CD4-positive, CD25-positive, alpha-beta regulatory T cell (primary cell): ENCODE measurements at regions not wholly inside any gene's neighbourhood (a gene's known extent, or its start where the extent isn't known, plus 50 kb on each side); places are given as distances from the start of the nearest gene placed in this dataset.

ENCODE experiments used
- ATAC-seq, 2 donors: fragments of 150-1000 bp; cut with Tn5 transposase; one replicate each; pipeline ENCODE4 v1.10.0; 2021; ENCODE audit warnings: low read depth in 2 of 2, moderate number of reproducible peaks in 2 of 2, moderate library complexity in 1 of 2
- DNase-seq, 3 donors: peaks; one replicate each; pipeline versions ENCODE4 v3.0.0 to v3.0.0-alpha.2; 2012 to 2022; ENCODE audit warnings: mixed read lengths in 1 of 3
- H3K27ac ChIP-seq: one replicate; pipeline ENCODE4 v1.7.0; 2013; ENCODE audit warnings: mild to moderate bottlenecking, low read length; ENCODE audit not compliant: insufficient read depth, poor library complexity, severe bottlenecking
- H3K27me3 ChIP-seq: one replicate; pipeline ENCODE4 v1.7.0; 2013; ENCODE audit warnings: low read length; ENCODE audit not compliant: control insufficient read depth, insufficient read depth
- H3K36me3 ChIP-seq: one replicate; pipeline ENCODE4 v1.7.0; 2013; ENCODE audit warnings: mild to moderate bottlenecking, low read length, moderate library complexity; ENCODE audit not compliant: control insufficient read depth, insufficient read depth
- H3K4me1 ChIP-seq: 2 replicates; pipeline ENCODE4 v1.7.0; 2013; ENCODE audit warnings: mild to moderate bottlenecking, low read length; ENCODE audit not compliant: insufficient read depth, control insufficient read depth, poor library complexity, severe bottlenecking
- H3K4me3 ChIP-seq: one replicate; pipeline ENCODE4 v1.7.0; 2013; ENCODE audit warnings: low read depth, mild to moderate bottlenecking, low read length, moderate library complexity
- H3K9me3 ChIP-seq, 2 experiments: 1 replicate in 1 of 2; 2 replicates in 1 of 2; pipeline ENCODE4 v1.7.0; 2013; ENCODE audit warnings: low read length in 2 of 2, mild to moderate bottlenecking in 1 of 2, moderate library complexity in 1 of 2; ENCODE audit not compliant: control insufficient read depth in 2 of 2
- H3K27ac Mint-ChIP-seq, 3 donors: one replicate each; pipeline ENCODE4 v1.8.0; 2020 to 2022; ENCODE audit warnings: mild to moderate bottlenecking in 3 of 3, mixed read lengths in 3 of 3, moderate library complexity in 2 of 3
- H3K27me3 Mint-ChIP-seq: one replicate; pipeline ENCODE4 v1.8.0; 2022; ENCODE audit warnings: mild to moderate bottlenecking, mixed read lengths
- H3K36me3 Mint-ChIP-seq: one replicate; pipeline ENCODE4 v1.8.0; 2020; ENCODE audit warnings: mixed read lengths
- H3K4me1 Mint-ChIP-seq, 4 donors: one replicate each; pipeline ENCODE4 v1.8.0; 2020 to 2022; ENCODE audit warnings: mixed read lengths in 4 of 4, mild to moderate bottlenecking in 1 of 4
- H3K4me3 Mint-ChIP-seq, 4 donors: one replicate each; pipeline ENCODE4 v1.8.0; 2020 to 2022; ENCODE audit warnings: mild to moderate bottlenecking in 4 of 4, mixed read lengths in 4 of 4, moderate library complexity in 3 of 4
- H3K9me3 Mint-ChIP-seq, 7 donors: one replicate each; pipeline ENCODE4 v1.8.0; 2020 to 2022; ENCODE audit warnings: mixed read lengths in 7 of 7, mild to moderate bottlenecking in 3 of 7, moderate library complexity in 2 of 7

GRCh38 chr5:51644976-51645375 lies 261.7 kb downstream of the ISL1 start:
- Mint-ChIP-seq H3K4me3 (no peak overlapping the region), H3K27me3 (no peaks in the 10 kb centered on the region), H3K9me3 (peaks cover 0 to 6% (median 3%) of the 10 kb centered on the region in 7 donors), H3K4me1 (no peaks in the 10 kb centered on the region), H3K36me3 (no peaks in the 10 kb centered on the region), H3K27ac (no peak overlapping the region)
- Histone ChIP-seq H3K4me3 (no peak overlapping the region), H3K9me3 (no peaks in the 10 kb centered on the region), H3K4me1 (no peaks in the 10 kb centered on the region), H3K27ac (no peak overlapping the region), H3K36me3 (no peaks in the 10 kb centered on the region), H3K27me3 (no peaks in the 10 kb centered on the region)
- DNase-seq (no peak), ATAC-seq (no peak)

- no peak overlapping the region for H3K27ac Mint-ChIP-seq
- Histone ChIP-seq H3K4me1 (no peaks in the 10 kb centered on the region), H3K27ac (no peak overlapping the region), H3K36me3 (no peaks in the 10 kb centered on the region), H3K9me3 (no peaks in the 10 kb centered on the region), H3K27me3 (no peaks in the 10 kb centered on the region), H3K4me3 (no peak overlapping the region)
- no peak for DNase-seq
- no peaks in the 10 kb centered on the region for H3K36me3 Mint-ChIP-seq
- H3K27me3 Mint-ChIP-seq, result no peaks in the 10 kb centered on the region
- no peaks in the 10 kb centered on the region for H3K4me1 Mint-ChIP-seq
- no peak overlapping the region for H3K4me3 Mint-ChIP-seq
- no peak for ATAC-seq
- peaks cover 0 to 10% (median 2%) of the 10 kb centered on the region in 7 donors for H3K9me3 Mint-ChIP-seq
Observed at GRCh38 chr5:51646482-51646881, 263.2 kb downstream of the ISL1 start.

- H3K27me3 ChIP-seq, result no peaks in the 10 kb centered on the region
- H3K4me3 Mint-ChIP-seq, result no peak overlapping the region
- no peaks in the 10 kb centered on the region for H3K4me1 Mint-ChIP-seq
- DNase-seq (no peak), ATAC-seq (no peak)
- no peaks in the 10 kb centered on the region for H3K36me3 Mint-ChIP-seq
- no peaks in the 10 kb centered on the region for H3K27me3 Mint-ChIP-seq
- no peak overlapping the region for H3K27ac ChIP-seq
- H3K9me3 ChIP-seq, result no peaks in the 10 kb centered on the region
- no peak overlapping the region for H3K4me3 ChIP-seq
- H3K4me1 ChIP-seq, result no peaks in the 10 kb centered on the region
- no peak overlapping the region for H3K27ac Mint-ChIP-seq
- no peaks in the 10 kb centered on the region for H3K36me3 ChIP-seq
- peaks cover 0 to 19% (median 8%) of the 10 kb centered on the region in 7 donors for H3K9me3 Mint-ChIP-seq
Observed at GRCh38 chr5:51650824-51651223, 267.6 kb downstream of the ISL1 start.

GRCh38 chr5:51651476-51651875 lies 268.2 kb downstream of the ISL1 start:
- Mint-ChIP-seq H3K27ac (no peak overlapping the region), H3K36me3 (no peaks in the 10 kb centered on the region), H3K27me3 (no peaks in the 10 kb centered on the region), H3K4me3 (no peak overlapping the region), H3K9me3 (peaks cover under 1 to 21% (median 10%) of the 10 kb centered on the region in 7 donors), H3K4me1 (no peaks in the 10 kb centered on the region)
- Histone ChIP-seq H3K27ac (no peak overlapping the region), H3K27me3 (no peaks in the 10 kb centered on the region), H3K36me3 (no peaks in the 10 kb centered on the region), H3K4me1 (no peaks in the 10 kb centered on the region), H3K4me3 (no peak overlapping the region), H3K9me3 (no peaks in the 10 kb centered on the region)
- ATAC-seq (no peak), DNase-seq (no peak)

- Histone ChIP-seq H3K36me3 (no peaks in the 10 kb centered on the region), H3K27ac (no peak overlapping the region), H3K27me3 (no peaks in the 10 kb centered on the region), H3K4me3 (no peak overlapping the region), H3K9me3 (no peaks in the 10 kb centered on the region), H3K4me1 (no peaks in the 10 kb centered on the region)
- no peaks in the 10 kb centered on the region for H3K4me1 Mint-ChIP-seq
- H3K27me3 Mint-ChIP-seq, result no peaks in the 10 kb centered on the region
- H3K9me3 Mint-ChIP-seq, result peaks cover 2 to 23% (median 11%) of the 10 kb centered on the region in 7 donors
- DNase-seq, result no peak
- H3K27ac Mint-ChIP-seq, result no peak overlapping the region
- no peak for ATAC-seq
- H3K36me3 Mint-ChIP-seq, result no peaks in the 10 kb centered on the region
- H3K4me3 Mint-ChIP-seq, result no peak overlapping the region
Observed at GRCh38 chr5:51651889-51652288, 268.6 kb downstream of the ISL1 start.

GRCh38 chr5:51652980-51653379 lies 269.7 kb downstream of the ISL1 start:
- Mint-ChIP-seq H3K36me3 (no peaks in the 10 kb centered on the region), H3K4me1 (no peaks in the 10 kb centered on the region), H3K27me3 (no peaks in the 10 kb centered on the region), H3K9me3 (peaks cover 2 to 19% (median 11%) of the 10 kb centered on the region in 7 donors), H3K27ac (no peak overlapping the region), H3K4me3 (no peak overlapping the region)
- H3K4me3 ChIP-seq, result no peak overlapping the region
- DNase-seq (no peak), ATAC-seq (no peak)
- H3K9me3 ChIP-seq, result no peaks in the 10 kb centered on the region
- H3K27me3 ChIP-seq, result no peaks in the 10 kb centered on the region
- H3K4me1 ChIP-seq, result no peaks in the 10 kb centered on the region
- H3K27ac ChIP-seq, result no peak overlapping the region
- no peaks in the 10 kb centered on the region for H3K36me3 ChIP-seq

- H3K4me3 ChIP-seq, result no peak overlapping the region
- no peaks in the 10 kb centered on the region for H3K4me1 ChIP-seq
- no peaks in the 10 kb centered on the region for H3K27me3 Mint-ChIP-seq
- H3K36me3 Mint-ChIP-seq, result no peaks in the 10 kb centered on the region
- H3K27ac Mint-ChIP-seq, result no peak overlapping the region
- H3K36me3 ChIP-seq, result no peaks in the 10 kb centered on the region
- ATAC-seq, result no peak
- H3K9me3 Mint-ChIP-seq, result peaks cover 2 to 20% (median 10%) of the 10 kb centered on the region in 7 donors
- no peaks in the 10 kb centered on the region for H3K27me3 ChIP-seq
- no peak for DNase-seq
- H3K4me1 Mint-ChIP-seq, result no peaks in the 10 kb centered on the region
- H3K4me3 Mint-ChIP-seq, result no peak overlapping the region
- H3K9me3 ChIP-seq, result no peaks in the 10 kb centered on the region
- H3K27ac ChIP-seq, result no peak overlapping the region
Observed at GRCh38 chr5:51657340-51658240, 274.3 kb downstream of the ISL1 start.
